ENCODE measurements at regions not wholly inside any gene's neighbourhood (a gene's known extent, or its start where the extent isn't known, plus 50 kb on each side); places are given as distances from the start of the nearest gene placed in this dataset.

GRCh38 chr2:30073523-30073922, 73.3 kb upstream of the YPEL5 start:
- H3K27ac ChIP-seq (ENCODE audit: low read length) = no peak overlapping the region
- no peaks in the 10 kb centered on the region for H3K9me3 ChIP-seq (ENCODE audit: control insufficient read depth, insufficient read depth, low read depth, low read length)
- peaks cover 7% of the 10 kb centered on the region for H3K27me3 ChIP-seq (ENCODE audit: control insufficient read depth, insufficient read depth, low read length)
- POLR2A ChIA-PET = no interaction called here
- no peaks in the 10 kb centered on the region for H3K36me3 ChIP-seq (ENCODE audit: control insufficient read depth, insufficient read depth, low read length)
- BruUV-seq (replicated peaks) = no TSS peak
- DNase-seq (ENCODE audit: low read depth, low spot score) = no peak
- CTCF ChIA-PET = no interaction called here
- no peak for ATAC-seq
- H3K4me3 ChIP-seq (ENCODE audit: low read depth in 2 of 2, low read length in 2 of 2) = no peak overlapping the region
- in situ Hi-C loops (cut with HindIII; ENCODE audit: low pct_unique_long_range_greater_than_20kb, low sequenced_read_pairs) (no loop called here), intact Hi-C loops (cut with micrococcal nuclease; ENCODE audit: unreplicated experiment) (loop anchor here (5.0 kb wide), 1 partner anchor 1116 kb away; no protein-coding TSS in a partner anchor)
- H3K4me1 ChIP-seq (ENCODE audit: control insufficient read depth, insufficient read depth, low read length) = no peaks in the 10 kb centered on the region
- TF ChIP-seq CTCF (IDR thresholded peaks at IDR 0.05) = no peak
- TF ChIP-seq TCF7L2 (IDR thresholded peaks at IDR 0.05; ENCODE audit: low read depth, low read length) = no peak
- no peak for TF ChIP-seq POLR2AphosphoS5 (IDR thresholded peaks at IDR 0.05; ENCODE audit: low read depth, low read length)
- TF ChIP-seq, protein P1, sequence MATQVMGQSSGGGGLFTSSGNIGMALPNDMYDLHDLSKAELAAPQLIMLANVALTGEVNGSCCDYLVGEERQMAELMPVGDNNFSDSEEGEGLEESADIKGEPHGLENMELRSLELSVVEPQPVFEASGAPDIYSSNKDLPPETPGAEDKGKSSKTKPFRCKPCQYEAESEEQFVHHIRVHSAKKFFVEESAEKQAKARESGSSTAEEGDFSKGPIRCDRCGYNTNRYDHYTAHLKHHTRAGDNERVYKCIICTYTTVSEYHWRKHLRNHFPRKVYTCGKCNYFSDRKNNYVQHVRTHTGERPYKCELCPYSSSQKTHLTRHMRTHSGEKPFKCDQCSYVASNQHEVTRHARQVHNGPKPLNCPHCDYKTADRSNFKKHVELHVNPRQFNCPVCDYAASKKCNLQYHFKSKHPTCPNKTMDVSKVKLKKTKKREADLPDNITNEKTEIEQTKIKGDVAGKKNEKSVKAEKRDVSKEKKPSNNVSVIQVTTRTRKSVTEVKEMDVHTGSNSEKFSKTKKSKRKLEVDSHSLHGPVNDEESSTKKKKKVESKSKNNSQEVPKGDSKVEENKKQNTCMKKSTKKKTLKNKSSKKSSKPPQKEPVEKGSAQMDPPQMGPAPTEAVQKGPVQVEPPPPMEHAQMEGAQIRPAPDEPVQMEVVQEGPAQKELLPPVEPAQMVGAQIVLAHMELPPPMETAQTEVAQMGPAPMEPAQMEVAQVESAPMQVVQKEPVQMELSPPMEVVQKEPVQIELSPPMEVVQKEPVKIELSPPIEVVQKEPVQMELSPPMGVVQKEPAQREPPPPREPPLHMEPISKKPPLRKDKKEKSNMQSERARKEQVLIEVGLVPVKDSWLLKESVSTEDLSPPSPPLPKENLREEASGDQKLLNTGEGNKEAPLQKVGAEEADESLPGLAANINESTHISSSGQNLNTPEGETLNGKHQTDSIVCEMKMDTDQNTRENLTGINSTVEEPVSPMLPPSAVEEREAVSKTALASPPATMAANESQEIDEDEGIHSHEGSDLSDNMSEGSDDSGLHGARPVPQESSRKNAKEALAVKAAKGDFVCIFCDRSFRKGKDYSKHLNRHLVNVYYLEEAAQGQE (IDR thresholded peaks at IDR 0.05; ENCODE audit: insufficient read depth in 1 of 2, low read depth in 2 of 2, low read length in 1 of 2) = no peak

DNA sequence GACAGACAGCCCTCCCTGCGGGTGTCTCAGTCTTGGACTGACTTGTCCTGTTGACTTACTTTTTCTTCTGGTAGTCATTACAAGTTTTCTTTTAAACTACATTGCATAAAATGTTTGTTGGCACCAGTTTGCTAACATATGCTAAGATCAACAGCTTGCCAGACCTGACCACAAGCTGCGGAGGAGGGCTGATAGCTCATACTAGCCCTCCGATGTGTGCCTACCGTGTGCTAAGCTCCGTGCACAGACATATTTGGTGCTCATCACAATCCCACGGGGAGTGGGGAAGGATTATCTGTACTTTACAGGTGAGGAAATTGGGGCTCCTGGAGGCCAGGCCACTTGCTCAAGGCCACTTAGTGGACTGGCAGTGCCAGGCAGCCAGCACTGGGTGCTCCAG, 72.8 kb upstream of the YPEL5 start:
- intact Hi-C loops (cut with micrococcal nuclease; ENCODE audit: unreplicated experiment) (loop anchor here (5.0 kb wide), 1 partner anchor 1117 kb away; no protein-coding TSS in a partner anchor), in situ Hi-C loops (cut with HindIII; ENCODE audit: low pct_unique_long_range_greater_than_20kb, low sequenced_read_pairs) (no loop called here)
- ATAC-seq (no peak), DNase-seq (ENCODE audit: low read depth, low spot score) (no peak)
- no TSS peak for BruUV-seq (replicated peaks)
- CTCF ChIA-PET = no interaction called here
- H3K9me3 ChIP-seq (ENCODE audit: control insufficient read depth, insufficient read depth, low read depth, low read length) = no peaks in the 10 kb centered on the region
- no peak overlapping the region for H3K27ac ChIP-seq (ENCODE audit: low read length)
- TF ChIP-seq, protein P1 (IDR thresholded peaks at IDR 0.05; ENCODE audit: insufficient read depth in 1 of 2, low read depth in 2 of 2, low read length in 1 of 2) = no peak
- TF ChIP-seq CTCF (IDR thresholded peaks at IDR 0.05) (no peak), POLR2AphosphoS5 (IDR thresholded peaks at IDR 0.05; ENCODE audit: low read depth, low read length) (no peak), SIN3A (IDR thresholded peaks at IDR 0.05; ENCODE audit: borderline replicate concordance, insufficient read depth, low read depth, low read length) (no peak), TCF7L2 (IDR thresholded peaks at IDR 0.05; ENCODE audit: low read depth, low read length) (no peak)
- peaks cover 7% of the 10 kb centered on the region for H3K27me3 ChIP-seq (ENCODE audit: control insufficient read depth, insufficient read depth, low read length)
- H3K4me3 ChIP-seq (ENCODE audit: low read depth in 2 of 2, low read length in 2 of 2) = no peak overlapping the region
- POLR2A ChIA-PET = no interaction called here
- H3K4me1 ChIP-seq (ENCODE audit: control insufficient read depth, insufficient read depth, low read length) = no peaks in the 10 kb centered on the region
- H3K36me3 ChIP-seq (ENCODE audit: control insufficient read depth, insufficient read depth, low read length) = no peaks in the 10 kb centered on the region

All from Panc1 (cell line).